ENCODE measurements at regions not wholly inside any gene's neighbourhood (a gene's known extent, or its start where the extent isn't known, plus 50 kb on each side); places are given as distances from the start of the nearest gene placed in this dataset.

GRCh38 chr13:103142151-103142550, 75.9 kb upstream of the SLC10A2 start:
- H3K4me3 ChIP-seq (ENCODE audit: low read length) = no peak overlapping the region
- H3F3A ChIP-seq (ENCODE audit: control insufficient read depth, insufficient read depth) = no peaks in the 10 kb centered on the region

GRCh38 chr13:103140001-103140671, 73.9 kb upstream of the SLC10A2 start:
- Histone ChIP-seq H3K27ac (ENCODE audit: low read depth, low read length) (no peak overlapping the region), H3K79me2 (ENCODE audit: control insufficient read depth, low read length) (no peaks in the 10 kb centered on the region)
- TF ChIP-seq CTCF (IDR thresholded peaks at IDR 0.05; ENCODE audit: low read depth, low read length, poor library complexity, severe bottlenecking) (peak; percentile 71), EZH2phosphoT487 (IDR thresholded peaks at IDR 0.05; ENCODE audit: borderline replicate concordance, low read length) (no peak)

More at GRCh38 chr13:103142151-103142550, 75.9 kb upstream of the SLC10A2 start:
- TF ChIP-seq EZH2phosphoT487 (IDR thresholded peaks at IDR 0.05; ENCODE audit: borderline replicate concordance, low read length) (no peak), CTCF (IDR thresholded peaks at IDR 0.05; ENCODE audit: low read depth, low read length, poor library complexity, severe bottlenecking) (no peak)
- no peaks in the 10 kb centered on the region for H3K27me3 ChIP-seq (ENCODE audit: control insufficient read depth, low read length)
- H3K36me3 ChIP-seq (ENCODE audit: control insufficient read depth, low read length) = peaks cover 6% of the 10 kb centered on the region; the same call in 1 of the 2 replicates
- peaks cover 12% of the 10 kb centered on the region; the same call in 1 of the 2 replicates for H3K9me3 ChIP-seq (ENCODE audit: control insufficient read depth, insufficient read depth, low read length)
- H3K4me2 ChIP-seq (ENCODE audit: low read length) = no peak overlapping the region
- no peaks in the 10 kb centered on the region for H3K79me2 ChIP-seq (ENCODE audit: control insufficient read depth, low read length)
- no peaks in the 10 kb centered on the region for H3K9me2 ChIP-seq (replicated peaks; ENCODE audit: control insufficient read depth, low read length)
- H3K4me1 ChIP-seq (ENCODE audit: control insufficient read depth, low read length) = peaks cover 13% of the 10 kb centered on the region
- no peaks in the 10 kb centered on the region for H4K20me1 ChIP-seq (ENCODE audit: control insufficient read depth, insufficient read depth, low read depth, low read length)
- no peak overlapping the region for H3K27ac ChIP-seq (ENCODE audit: low read depth, low read length)

GRCh38 chr13:103134271-103134670, 68.1 kb upstream of the SLC10A2 start:
- TF ChIP-seq CTCF (IDR thresholded peaks at IDR 0.05; ENCODE audit: low read depth, low read length, poor library complexity, severe bottlenecking) (no peak), EZH2phosphoT487 (IDR thresholded peaks at IDR 0.05; ENCODE audit: borderline replicate concordance, low read length) (no peak)
- no peak overlapping the region for H3K4me3 ChIP-seq (ENCODE audit: low read length)
- H3K4me2 ChIP-seq (ENCODE audit: low read length) = no peak overlapping the region
- H3K9me3 ChIP-seq (ENCODE audit: control insufficient read depth, insufficient read depth, low read length) = peaks cover 15% of the 10 kb centered on the region; the same call in 1 of the 2 replicates
- no peaks in the 10 kb centered on the region for H4K20me1 ChIP-seq (ENCODE audit: control insufficient read depth, insufficient read depth, low read depth, low read length)
- no peak overlapping the region for H3K27ac ChIP-seq (ENCODE audit: low read depth, low read length)
- no peaks in the 10 kb centered on the region for H3K27me3 ChIP-seq (ENCODE audit: control insufficient read depth, low read length)
- H3K4me1 ChIP-seq (ENCODE audit: control insufficient read depth, low read length) = peaks cover 4% of the 10 kb centered on the region
- no peaks in the 10 kb centered on the region for H3K9me2 ChIP-seq (replicated peaks; ENCODE audit: control insufficient read depth, low read length)
- no peaks in the 10 kb centered on the region for H3K79me2 ChIP-seq (ENCODE audit: control insufficient read depth, low read length)
- H3K36me3 ChIP-seq (ENCODE audit: control insufficient read depth, low read length) = no peaks in the 10 kb centered on the region; the same call in 1 of the 2 replicates
- no peaks in the 10 kb centered on the region for H3F3A ChIP-seq (ENCODE audit: control insufficient read depth, insufficient read depth)

More at GRCh38 chr13:103140001-103140671, 73.9 kb upstream of the SLC10A2 start:
- H3K9me3 ChIP-seq (ENCODE audit: control insufficient read depth, insufficient read depth, low read length) = peaks cover 15% of the 10 kb centered on the region; the same call in 1 of the 2 replicates
- H3K4me3 ChIP-seq (ENCODE audit: low read length) = no peak overlapping the region
- H3K36me3 ChIP-seq (ENCODE audit: control insufficient read depth, low read length) = peaks cover 6% of the 10 kb centered on the region; the same call in 1 of the 2 replicates
- peaks cover 10% of the 10 kb centered on the region for H3K4me1 ChIP-seq (ENCODE audit: control insufficient read depth, low read length)
- no peaks in the 10 kb centered on the region for H3K9me2 ChIP-seq (replicated peaks; ENCODE audit: control insufficient read depth, low read length)
- H3K4me2 ChIP-seq (ENCODE audit: low read length) = no peak overlapping the region
- H3K27me3 ChIP-seq (ENCODE audit: control insufficient read depth, low read length) = no peaks in the 10 kb centered on the region
- H3F3A ChIP-seq (ENCODE audit: control insufficient read depth, insufficient read depth) = no peaks in the 10 kb centered on the region
- H4K20me1 ChIP-seq (ENCODE audit: control insufficient read depth, insufficient read depth, low read depth, low read length) = no peaks in the 10 kb centered on the region
